ENCODE measurements at regions not wholly inside any gene's neighbourhood (a gene's known extent, or its start where the extent isn't known, plus 50 kb on each side); places are given as distances from the start of the nearest gene placed in this dataset.

DNA sequence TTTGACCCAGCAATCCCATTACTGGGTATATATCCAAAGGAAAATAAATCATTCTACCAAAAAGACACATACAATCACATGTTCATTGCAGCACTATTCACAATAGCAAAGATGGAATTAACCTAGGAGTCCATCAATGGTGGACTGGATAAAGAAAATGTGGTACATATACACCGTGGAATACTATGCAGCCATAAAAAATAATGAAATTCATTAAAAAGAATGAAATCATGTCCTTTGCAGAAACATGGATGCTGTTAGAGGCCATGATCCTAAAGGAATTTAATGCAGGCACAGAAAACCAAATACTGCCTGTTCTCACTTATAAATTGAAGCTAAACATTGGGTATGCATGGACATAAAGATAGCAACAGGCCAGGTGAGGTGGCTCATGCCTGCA lies 61.9 kb upstream of the BMP6 start:
- Histone ChIP-seq H3K36me3 (ENCODE audit: control insufficient read depth in 2 of 2, extremely low read depth in 1 of 2, insufficient read depth in 2 of 2, low read length in 2 of 2) (no peaks in the 10 kb centered on the region), H4K20me1 (replicated peaks; ENCODE audit: control insufficient read depth, extremely low read depth, insufficient read depth, low read length) (no peaks in the 10 kb centered on the region), H3K9me3 (replicated peaks; ENCODE audit: control insufficient read depth, insufficient read depth, low read length) (no peaks in the 10 kb centered on the region), H2AFZ (ENCODE audit: low read depth, low read length) (no peak overlapping the region), H3K4me2 (ENCODE audit: insufficient read depth, low read length) (no peak overlapping the region), H3K27me3 (ENCODE audit: control insufficient read depth in 2 of 2, insufficient read depth in 2 of 2, low read length in 2 of 2) (peaks cover 10 to 11% of the 10 kb centered on the region in 2 experiments), H3K27ac (ENCODE audit: insufficient read depth, low read depth, low read length) (no peak overlapping the region), H3K4me1 (ENCODE audit: control insufficient read depth, extremely low read depth, insufficient read depth, low read length) (no peaks in the 10 kb centered on the region), H3K4me3 (replicated peaks in 1 of 3; ENCODE audit: insufficient read depth in 1 of 3, low read depth in 1 of 3, low read length in 3 of 3) (no peak overlapping the region), H3K79me2 (ENCODE audit: control insufficient read depth, insufficient read depth, low read length) (no peaks in the 10 kb centered on the region), H3K9me1 (replicated peaks; ENCODE audit: control insufficient read depth, extremely low read depth, insufficient read depth, low read length) (no peaks in the 10 kb centered on the region), H3K9ac (replicated peaks; ENCODE audit: extremely low read depth, insufficient read depth, low read length) (no peak overlapping the region)
- ChIA-PET POLR2A (no interaction called here), CTCF (no interaction called here)
- FAIRE-seq, result no peak
- no TSS peak for BruUV-seq (replicated peaks)
- dilution Hi-C loops (cut with MboI; ENCODE audit: extremely low pct_ligation_motif_present, low sequenced_read_pairs), result no loop called here
- no peak for DNase-seq (ENCODE audit: low read depth, low spot score)
- intact Hi-C loops (cut with micrococcal nuclease), result no loop called here
- TF ChIP-seq FOS (IDR thresholded peaks at IDR 0.05; ENCODE audit: borderline replicate concordance, insufficient read depth, low read length) (no peak), POLR2AphosphoS5 (IDR thresholded peaks at IDR 0.05; ENCODE audit: insufficient read depth, low read depth, low read length) (no peak), MYC (IDR thresholded peaks at IDR 0.05; ENCODE audit: low read depth, low read length) (no peak), JUN (IDR thresholded peaks at IDR 0.05; ENCODE audit: borderline replicate concordance, insufficient read depth, insufficient read length, low read depth) (no peak), EZH2 (IDR thresholded peaks at IDR 0.05; ENCODE audit: borderline replicate concordance, low read depth, low read length, severe bottlenecking) (no peak), GATA2 (IDR thresholded peaks at IDR 0.05; ENCODE audit: insufficient read depth, insufficient read length, low read depth, low read length) (no peak), POLR2A (IDR thresholded peaks at IDR 0.05; ENCODE audit: low read depth, low read length) (no peak)
- TF ChIP-seq, protein P1, sequence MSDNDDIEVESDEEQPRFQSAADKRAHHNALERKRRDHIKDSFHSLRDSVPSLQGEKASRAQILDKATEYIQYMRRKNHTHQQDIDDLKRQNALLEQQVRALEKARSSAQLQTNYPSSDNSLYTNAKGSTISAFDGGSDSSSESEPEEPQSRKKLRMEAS (IDR thresholded peaks at IDR 0.05; ENCODE audit: insufficient read depth, insufficient read length), result no peak

DNA sequence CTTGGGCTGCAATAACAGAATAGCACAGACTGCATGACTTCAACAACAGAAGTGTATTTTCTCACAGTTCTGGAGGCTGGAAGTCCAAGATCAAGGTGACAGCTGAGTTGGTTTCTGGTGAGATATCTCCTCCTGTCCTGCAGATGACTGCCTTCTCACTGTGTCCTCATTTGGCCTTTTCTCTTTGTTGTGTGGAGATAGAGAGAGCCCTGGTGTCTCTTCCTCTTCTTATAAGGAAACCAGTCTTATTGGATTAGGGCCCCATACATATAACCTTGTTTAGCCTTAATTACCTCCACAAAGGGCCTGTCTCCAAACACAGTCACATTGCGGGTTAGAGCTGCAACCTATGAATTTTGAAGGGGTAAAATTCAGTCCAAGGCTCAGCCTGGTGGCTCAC lies 57.0 kb upstream of the BMP6 start:
- dilution Hi-C loops (cut with MboI; ENCODE audit: extremely low pct_ligation_motif_present, low sequenced_read_pairs) (no loop called here), intact Hi-C loops (cut with micrococcal nuclease) (no loop called here)
- DNase-seq (ENCODE audit: low read depth, low spot score) (no peak), FAIRE-seq (no peak)
- no TSS peak for BruUV-seq (replicated peaks)
- Histone ChIP-seq H3K27me3 (ENCODE audit: control insufficient read depth in 2 of 2, insufficient read depth in 2 of 2, low read length in 2 of 2) (peaks cover 8 to 24% of the 10 kb centered on the region in 2 experiments), H3K9ac (replicated peaks; ENCODE audit: extremely low read depth, insufficient read depth, low read length) (no peak overlapping the region), H2AFZ (ENCODE audit: low read depth, low read length) (no peak overlapping the region), H3K36me3 (ENCODE audit: control insufficient read depth in 2 of 2, extremely low read depth in 1 of 2, insufficient read depth in 2 of 2, low read length in 2 of 2) (no peaks in the 10 kb centered on the region), H4K20me1 (replicated peaks; ENCODE audit: control insufficient read depth, extremely low read depth, insufficient read depth, low read length) (no peaks in the 10 kb centered on the region), H3K4me3 (replicated peaks in 1 of 3; ENCODE audit: insufficient read depth in 1 of 3, low read depth in 1 of 3, low read length in 3 of 3) (no peak overlapping the region), H3K9me3 (replicated peaks; ENCODE audit: control insufficient read depth, insufficient read depth, low read length) (no peaks in the 10 kb centered on the region), H3K79me2 (ENCODE audit: control insufficient read depth, insufficient read depth, low read length) (no peaks in the 10 kb centered on the region), H3K4me2 (ENCODE audit: insufficient read depth, low read length) (no peak overlapping the region), H3K27ac (ENCODE audit: insufficient read depth, low read depth, low read length) (no peak overlapping the region), H3K4me1 (ENCODE audit: control insufficient read depth, extremely low read depth, insufficient read depth, low read length) (peaks cover 3% of the 10 kb centered on the region), H3K9me1 (replicated peaks; ENCODE audit: control insufficient read depth, extremely low read depth, insufficient read depth, low read length) (no peaks in the 10 kb centered on the region)
- TF ChIP-seq EZH2 (IDR thresholded peaks at IDR 0.05; ENCODE audit: borderline replicate concordance, low read depth, low read length, severe bottlenecking) (no peak), POLR2A (IDR thresholded peaks at IDR 0.05; ENCODE audit: low read depth, low read length) (no peak), GATA2 (IDR thresholded peaks at IDR 0.05; ENCODE audit: insufficient read depth, insufficient read length, low read depth, low read length) (no peak), POLR2AphosphoS5 (IDR thresholded peaks at IDR 0.05; ENCODE audit: insufficient read depth, low read depth, low read length) (no peak), JUN (IDR thresholded peaks at IDR 0.05; ENCODE audit: borderline replicate concordance, insufficient read depth, insufficient read length, low read depth) (no peak), MYC (IDR thresholded peaks at IDR 0.05; ENCODE audit: low read depth, low read length) (no peak), FOS (IDR thresholded peaks at IDR 0.05; ENCODE audit: borderline replicate concordance, insufficient read depth, low read length) (no peak)
- TF ChIP-seq, protein P1 (IDR thresholded peaks at IDR 0.05; ENCODE audit: insufficient read depth, insufficient read length), result no peak
- TF ChIP-seq, protein P2, sequence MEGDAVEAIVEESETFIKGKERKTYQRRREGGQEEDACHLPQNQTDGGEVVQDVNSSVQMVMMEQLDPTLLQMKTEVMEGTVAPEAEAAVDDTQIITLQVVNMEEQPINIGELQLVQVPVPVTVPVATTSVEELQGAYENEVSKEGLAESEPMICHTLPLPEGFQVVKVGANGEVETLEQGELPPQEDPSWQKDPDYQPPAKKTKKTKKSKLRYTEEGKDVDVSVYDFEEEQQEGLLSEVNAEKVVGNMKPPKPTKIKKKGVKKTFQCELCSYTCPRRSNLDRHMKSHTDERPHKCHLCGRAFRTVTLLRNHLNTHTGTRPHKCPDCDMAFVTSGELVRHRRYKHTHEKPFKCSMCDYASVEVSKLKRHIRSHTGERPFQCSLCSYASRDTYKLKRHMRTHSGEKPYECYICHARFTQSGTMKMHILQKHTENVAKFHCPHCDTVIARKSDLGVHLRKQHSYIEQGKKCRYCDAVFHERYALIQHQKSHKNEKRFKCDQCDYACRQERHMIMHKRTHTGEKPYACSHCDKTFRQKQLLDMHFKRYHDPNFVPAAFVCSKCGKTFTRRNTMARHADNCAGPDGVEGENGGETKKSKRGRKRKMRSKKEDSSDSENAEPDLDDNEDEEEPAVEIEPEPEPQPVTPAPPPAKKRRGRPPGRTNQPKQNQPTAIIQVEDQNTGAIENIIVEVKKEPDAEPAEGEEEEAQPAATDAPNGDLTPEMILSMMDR (IDR thresholded peaks at IDR 0.05; ENCODE audit: extremely low read depth in 1 of 2, insufficient read depth in 1 of 2, low read depth in 1 of 2, low read length in 2 of 2), result no peak
- CTCF ChIA-PET, result interaction anchor here (1.2 to 1.6 kb wide), 3 partner anchors 13 to 390 kb away, joined by 4 to 5 read pairs (median 4); no protein-coding TSS in a partner anchor
- POLR2A ChIA-PET, result interaction anchor here (0.6 kb wide), 1 partner anchor 163 kb away, joined by 4 read pairs; no protein-coding TSS in a partner anchor

All from endothelial cell of umbilical vein (primary cell).